Esophagus squamous epithelium (tissue), 5 donors: ENCODE measurements at regions not wholly inside any gene's neighbourhood (a gene's known extent, or its start where the extent isn't known, plus 50 kb on each side); places are given as distances from the start of the nearest gene placed in this dataset.
A peak's percentile ranks its signal among the peaks of the same experiment; 100 is the strongest.

Experiments used
- DNase-seq: peaks from one replicate; lab custom pipeline; 2025; lab: John Stamatoyannopoulos, UW
- H3K27ac ChIP-seq, 4 donors: fragments of 200-600 bp; sonication (generic); one replicate each; pipeline ENCODE4 v1.5.1; 2016 to 2019; ENCODE audit warnings: mild to moderate bottlenecking in 1 of 4
- H3K27me3 ChIP-seq, 4 donors: fragments of 200-600 bp; sonication (generic); 1 replicate in 3 of 4; 2 replicates in 1 of 4; pipeline versions ENCODE4 v1.5.1 to v1.6.0; 2017 to 2021; ENCODE audit warnings: antibody characterized with exemption in 1 of 4
- H3K36me3 ChIP-seq, 3 donors: fragments of 200-600 bp; sonication (generic); one replicate each; pipeline ENCODE4 v1.5.1; 2016 to 2019
- H3K4me1 ChIP-seq, 3 donors: fragments of 200-600 bp; sonication (generic); one replicate each; pipeline ENCODE4 v1.5.1; 2017 to 2019
- H3K4me3 ChIP-seq, 4 donors: fragments of 200-600 bp; sonication (generic); 1 replicate in 3 of 4; 2 replicates in 1 of 4; pipeline ENCODE4 v1.5.1; 2016 to 2019; ENCODE audit warnings: mild to moderate bottlenecking in 2 of 4, moderate library complexity in 1 of 4
- H3K9me3 ChIP-seq, 3 donors: fragments of 200-600 bp; sonication (generic); one replicate each; pipeline ENCODE4 v1.5.1; 2016 to 2019
- CTCF ChIP-seq, 6 experiments: fragments of 450-650 bp in 4 of 6; fragments of 200-600 bp in 2 of 6; sonication (generic) in 2 of 6; IDR thresholded peaks; one replicate each; pipeline ENCODE4 v1.5.1; 2016 to 2019; ENCODE audit warnings: antibody characterized with exemption in 6 of 6, mild to moderate bottlenecking in 4 of 6, moderate library complexity in 4 of 6
- POLR2A ChIP-seq, 4 donors: fragments of 450-650 bp; IDR thresholded peaks; one replicate each; pipeline ENCODE4 v1.6.1; 2017; ENCODE audit warnings: antibody characterized with exemption in 4 of 4, mild to moderate bottlenecking in 4 of 4, moderate library complexity in 3 of 4
- WGBS, 2 donors: methylation state at CpG; one replicate each; pipeline ENCODE4 v1.1.5; 2018; 5-methylcytosine and 5-hydroxymethylcytosine counted together
- intact Hi-C: fragments of 100-400 bp; cut with DNase I; formaldehyde crosslinking; loops from one replicate; pipeline ENCODE4 v1.15.0; 2022
- donor health status: DM: yes; HTN: yes; CAD: no.

- no peaks in the 10 kb centered on the region for H3K27me3 ChIP-seq
- H3K9me3 ChIP-seq: no peaks in the 10 kb centered on the region
- no peaks in the 10 kb centered on the region for H3K36me3 ChIP-seq
- H3K4me3 ChIP-seq: no peak overlapping the region
- no peak overlapping the region for H3K27ac ChIP-seq
- H3K4me1 ChIP-seq: peaks cover 0 to 51% (median 14%) of the 10 kb centered on the region in 3 donors
- no peak for TF ChIP-seq CTCF (IDR thresholded peaks at IDR 0.05)
- TF ChIP-seq POLR2A (IDR thresholded peaks at IDR 0.05): no peak
- intact Hi-C loops: loop anchor here (10.0 kb wide), 1 partner anchor 289 kb away; the partner anchor contains the start of genes CCDC148 and PKP4
- DNase-seq: no peak
These were observed 51.2 kb upstream of the DAPL1 start for GRCh38 chr2:158743879-158744278.

- no peaks in the 10 kb centered on the region for H3K9me3 ChIP-seq
- no peak for DNase-seq
- H3K36me3 ChIP-seq: no peaks in the 10 kb centered on the region
- intact Hi-C loops: loop anchor here (5.0 to 10.0 kb wide), 2 partner anchors 290 to 713 kb away; partner anchors contain the start of genes CCDC148 and PKP4
- no peak overlapping the region for H3K4me3 ChIP-seq
- peaks cover 0 to 49% (median 14%) of the 10 kb centered on the region in 3 donors for H3K4me1 ChIP-seq
- WGBS, 2 donors: 47 to 62% methylated on average over 14 to 16 of the region's 16 CpGs
- peak overlapping the region in 2 of 4 donors; percentile 13 to 39 for H3K27ac ChIP-seq
- TF ChIP-seq POLR2A (IDR thresholded peaks at IDR 0.05): no peak
- TF ChIP-seq CTCF (IDR thresholded peaks at IDR 0.05): peak in 5 of 6 experiments; percentile 37 to 74 (median 48)
- no peaks in the 10 kb centered on the region for H3K27me3 ChIP-seq
These were observed 49.9 kb upstream of the DAPL1 start for GRCh38 chr2:158745067-158745865.
